Body of pancreas (tissue), 4 donors: ENCODE measurements at regions not wholly inside any gene's neighbourhood (a gene's known extent, or its start where the extent isn't known, plus 50 kb on each side); places are given as distances from the start of the nearest gene placed in this dataset.

Experiments used
- POLR2A ChIP-seq, 3 donors: fragments of 450-650 bp; IDR thresholded peaks; one replicate each; pipeline ENCODE4 v1.6.1; 2016; ENCODE audit warnings: antibody characterized with exemption in 3 of 3, mild to moderate bottlenecking in 2 of 3
- TF ChIP-seq, protein P1 (sequence below), 7 experiments: fragments of 450-650 bp in 4 of 7; fragments of 200-600 bp in 3 of 7; sonication (generic) in 3 of 7; IDR thresholded peaks; one replicate each; pipeline ENCODE4 v1.5.1; 2016 to 2019; ENCODE audit warnings: antibody characterized with exemption in 7 of 7

- TF ChIP-seq POLR2A (IDR thresholded peaks at IDR 0.05), result no peak
- TF ChIP-seq, protein P1, sequence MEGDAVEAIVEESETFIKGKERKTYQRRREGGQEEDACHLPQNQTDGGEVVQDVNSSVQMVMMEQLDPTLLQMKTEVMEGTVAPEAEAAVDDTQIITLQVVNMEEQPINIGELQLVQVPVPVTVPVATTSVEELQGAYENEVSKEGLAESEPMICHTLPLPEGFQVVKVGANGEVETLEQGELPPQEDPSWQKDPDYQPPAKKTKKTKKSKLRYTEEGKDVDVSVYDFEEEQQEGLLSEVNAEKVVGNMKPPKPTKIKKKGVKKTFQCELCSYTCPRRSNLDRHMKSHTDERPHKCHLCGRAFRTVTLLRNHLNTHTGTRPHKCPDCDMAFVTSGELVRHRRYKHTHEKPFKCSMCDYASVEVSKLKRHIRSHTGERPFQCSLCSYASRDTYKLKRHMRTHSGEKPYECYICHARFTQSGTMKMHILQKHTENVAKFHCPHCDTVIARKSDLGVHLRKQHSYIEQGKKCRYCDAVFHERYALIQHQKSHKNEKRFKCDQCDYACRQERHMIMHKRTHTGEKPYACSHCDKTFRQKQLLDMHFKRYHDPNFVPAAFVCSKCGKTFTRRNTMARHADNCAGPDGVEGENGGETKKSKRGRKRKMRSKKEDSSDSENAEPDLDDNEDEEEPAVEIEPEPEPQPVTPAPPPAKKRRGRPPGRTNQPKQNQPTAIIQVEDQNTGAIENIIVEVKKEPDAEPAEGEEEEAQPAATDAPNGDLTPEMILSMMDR (IDR thresholded peaks at IDR 0.05), result no peak
These were observed 782.6 kb upstream of the ID2 start for GRCh38 chr2:7899241-7899640.
